OCI-LY7 (cell line): ENCODE measurements at regions not wholly inside any gene's neighbourhood (a gene's known extent, or its start where the extent isn't known, plus 50 kb on each side); places are given as distances from the start of the nearest gene placed in this dataset.

Experiments
- CTCF ChIP-seq: fragments of 200-600 bp; sonication (generic); conservative IDR thresholded peaks from 2 replicates; pipeline ENCODE4 v1.5.1; 2014; ENCODE audit warnings: mild to moderate bottlenecking, antibody characterized with exemption, low read length, moderate library complexity, mixed read lengths
- EZH2phosphoT487 ChIP-seq: fragments of 200-600 bp; sonication (generic); IDR thresholded peaks from 2 replicates; pipeline ENCODE4 v1.6.1; 2018; ENCODE audit warnings: low read depth, borderline replicate concordance, mild to moderate bottlenecking, mixed run types, antibody characterized with exemption, low read length, moderate library complexity, mixed read lengths

- no peak for TF ChIP-seq CTCF
- no peak for TF ChIP-seq EZH2phosphoT487
These were observed 107.5 kb upstream of the C14orf180 start for GRCh38 chr14:104472073-104472472.
